Neural cell (in vitro differentiated cells): ENCODE measurements at regions not wholly inside any gene's neighbourhood (a gene's known extent, or its start where the extent isn't known, plus 50 kb on each side); places are given as distances from the start of the nearest gene placed in this dataset.

Experiments
- H2AFZ ChIP-seq: fragments of 200-600, 300-800 bp; sonication (generic), shearing (Covaris generic); 2 replicates; pipeline ENCODE4 v1.6.0; 2014; ENCODE audit warnings: low read depth, mild to moderate bottlenecking, antibody characterized with exemption, low read length, moderate library complexity
- H3F3A ChIP-seq: fragments of 200-600 bp; shearing (Covaris generic); 2 replicates; pipeline ENCODE4 v1.6.1; 2016; ENCODE audit warnings: mild to moderate bottlenecking, moderate library complexity, mixed read lengths, antibody characterized with exemption, low read length; ENCODE audit not compliant: insufficient read depth, poor library complexity, severe bottlenecking
- H3K27ac ChIP-seq: fragments of 200-600, 300-800 bp; sonication (generic), shearing (Covaris generic); 2 replicates; pipeline ENCODE4 v1.5.1; 2014; ENCODE audit warnings: mild to moderate bottlenecking, low read length, moderate library complexity
- H3K27me3 ChIP-seq: fragments of 300-800, 200-600 bp; sonication (generic), shearing (Covaris generic); 2 replicates; pipeline ENCODE4 v1.6.0; 2014; ENCODE audit warnings: mild to moderate bottlenecking, low read depth, low read length, moderate library complexity; ENCODE audit not compliant: insufficient read depth
- H3K36me3 ChIP-seq: fragments of 300-800, 200-600 bp; sonication (generic), shearing (Covaris generic); 2 replicates; pipeline ENCODE4 v1.5.1; 2014; ENCODE audit warnings: mild to moderate bottlenecking, antibody characterized with exemption, low read length, moderate library complexity; ENCODE audit not compliant: insufficient read depth
- H3K4me2 ChIP-seq: fragments of 300-800, 200-600 bp; sonication (generic), shearing (Covaris generic); 2 replicates; pipeline ENCODE4 v1.6.0; 2014; ENCODE audit warnings: mild to moderate bottlenecking, low read length
- H3K4me3 ChIP-seq: fragments of 300-800, 200-600 bp; sonication (generic), shearing (Covaris generic); 2 replicates; pipeline ENCODE4 v1.5.1; 2014; ENCODE audit warnings: mild to moderate bottlenecking, low read length, moderate library complexity
- H3K79me2 ChIP-seq: fragments of 200-600 bp; shearing (Covaris generic); replicated peaks from 2 replicates; pipeline ENCODE4 v1.6.0; 2014; ENCODE audit warnings: mild to moderate bottlenecking, low read length, moderate library complexity; ENCODE audit not compliant: insufficient read depth
- H3K9ac ChIP-seq: fragments of 300-800, 200-600 bp; sonication (generic), shearing (Covaris generic); 2 replicates; pipeline ENCODE4 v1.6.1; 2016; ENCODE audit warnings: mild to moderate bottlenecking, low read length, mixed read lengths
- H3K9me2 ChIP-seq: fragments of 200-600 bp; shearing (Covaris generic); 2 replicates; pipeline ENCODE4 v1.6.1; 2016; ENCODE audit warnings: mild to moderate bottlenecking, low read length, mixed read lengths; ENCODE audit not compliant: insufficient read depth
- H3K9me3 ChIP-seq: fragments of 200-600, 300-800 bp; sonication (generic), shearing (Covaris generic); 2 replicates; pipeline ENCODE4 v1.6.1; 2016; ENCODE audit warnings: mild to moderate bottlenecking, mixed run types, low read length, moderate library complexity, mixed read lengths
- H4K20me1 ChIP-seq: fragments of 200-600 bp; shearing (Covaris generic); 2 replicates; pipeline ENCODE4 v1.6.1; 2016; ENCODE audit warnings: mild to moderate bottlenecking, mixed run types; ENCODE audit not compliant: insufficient read depth
- EP300 ChIP-seq: fragments of 450-650 bp; conservative IDR thresholded peaks from 2 replicates; pipeline ENCODE4 v1.6.1; 2014; ENCODE audit warnings: antibody characterized with exemption, mild to moderate bottlenecking, moderate library complexity; ENCODE audit not compliant: poor library complexity, severe bottlenecking
- EZH2 ChIP-seq: fragments of 200-600, 300-800 bp; shearing (Covaris generic), sonication (generic); IDR thresholded peaks from 2 replicates; pipeline ENCODE4 v1.6.1; 2014; ENCODE audit warnings: antibody characterized with exemption, low read length, borderline replicate concordance, mild to moderate bottlenecking; ENCODE audit not compliant: insufficient read depth, poor library complexity, severe bottlenecking
- MXI1 ChIP-seq: fragments of 450-650 bp; conservative IDR thresholded peaks from 2 replicates; pipeline ENCODE4 v1.6.1; 2014; ENCODE audit warnings: antibody characterized with exemption, mild to moderate bottlenecking; ENCODE audit not compliant: poor library complexity, severe bottlenecking
- POLR2AphosphoS5 ChIP-seq: IDR thresholded peaks from 2 replicates; pipeline ENCODE4 v1.6.1; 2012
- RAD21 ChIP-seq: fragments of 450-650 bp; conservative IDR thresholded peaks from 2 replicates; pipeline ENCODE4 v1.6.1; 2014; ENCODE audit warnings: antibody characterized with exemption, mild to moderate bottlenecking, moderate library complexity
- SMC3 ChIP-seq: fragments of 450-650 bp; conservative IDR thresholded peaks from 2 replicates; pipeline ENCODE4 v1.6.1; 2014; ENCODE audit warnings: antibody characterized with exemption, mild to moderate bottlenecking, moderate library complexity; ENCODE audit not compliant: poor library complexity
- TAF1 ChIP-seq: IDR thresholded peaks from 2 replicates; pipeline ENCODE4 v1.6.1; 2012; ENCODE audit warnings: low read depth
- TF ChIP-seq, protein P1 (sequence below): IDR thresholded peaks from 2 replicates; pipeline ENCODE4 v1.6.1; 2012; ENCODE audit warnings: borderline replicate concordance
- TF ChIP-seq, protein P2 (sequence below): fragments of 450-650 bp; IDR thresholded peaks from 2 replicates; pipeline ENCODE4 v1.5.1; 2014; ENCODE audit warnings: antibody characterized with exemption, mild to moderate bottlenecking, moderate library complexity; ENCODE audit not compliant: poor library complexity, severe bottlenecking

DNA sequence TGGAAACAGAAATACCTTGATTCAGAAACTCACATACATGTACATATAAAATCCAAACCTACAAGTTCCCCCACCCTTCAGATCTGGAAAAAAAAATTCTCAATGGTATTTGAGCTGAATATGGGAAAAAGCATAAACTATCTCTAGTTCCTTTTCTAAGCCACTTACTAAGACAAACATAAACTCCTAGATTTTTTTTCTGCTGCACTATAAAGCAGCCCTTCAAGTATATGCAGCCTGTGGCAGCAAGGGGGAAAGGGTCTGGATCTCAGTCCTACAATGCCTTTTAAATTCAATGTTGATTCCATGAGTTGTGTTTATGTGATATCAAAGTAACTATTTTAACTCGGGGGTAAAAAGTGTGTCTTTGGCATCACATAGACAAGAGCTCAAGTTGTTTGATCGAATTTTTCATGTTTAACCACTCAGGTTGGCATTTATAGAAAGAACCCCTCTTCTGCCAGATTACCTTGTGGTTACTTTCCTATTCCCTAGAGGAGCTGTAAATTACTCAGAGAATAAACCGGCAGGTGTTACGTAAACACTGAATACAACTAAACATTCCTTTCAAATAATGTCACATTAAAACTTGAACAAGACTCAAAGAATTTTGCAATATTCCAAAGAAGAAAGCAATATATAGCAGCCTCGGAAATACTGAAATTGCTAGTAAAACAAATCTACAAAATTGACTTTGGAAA, 91.8 kb upstream of the FER start:
- no peaks in the 10 kb centered on the region for H3K79me2 ChIP-seq
- H3K36me3 ChIP-seq = no peaks in the 10 kb centered on the region
- no peaks in the 10 kb centered on the region for H3K9me3 ChIP-seq
- H3K4me2 ChIP-seq = no peak overlapping the region
- no peaks in the 10 kb centered on the region for H3K27me3 ChIP-seq
- no peaks in the 10 kb centered on the region for H3K9me2 ChIP-seq
- H3F3A ChIP-seq = no peaks in the 10 kb centered on the region
- TF ChIP-seq, protein P1, sequence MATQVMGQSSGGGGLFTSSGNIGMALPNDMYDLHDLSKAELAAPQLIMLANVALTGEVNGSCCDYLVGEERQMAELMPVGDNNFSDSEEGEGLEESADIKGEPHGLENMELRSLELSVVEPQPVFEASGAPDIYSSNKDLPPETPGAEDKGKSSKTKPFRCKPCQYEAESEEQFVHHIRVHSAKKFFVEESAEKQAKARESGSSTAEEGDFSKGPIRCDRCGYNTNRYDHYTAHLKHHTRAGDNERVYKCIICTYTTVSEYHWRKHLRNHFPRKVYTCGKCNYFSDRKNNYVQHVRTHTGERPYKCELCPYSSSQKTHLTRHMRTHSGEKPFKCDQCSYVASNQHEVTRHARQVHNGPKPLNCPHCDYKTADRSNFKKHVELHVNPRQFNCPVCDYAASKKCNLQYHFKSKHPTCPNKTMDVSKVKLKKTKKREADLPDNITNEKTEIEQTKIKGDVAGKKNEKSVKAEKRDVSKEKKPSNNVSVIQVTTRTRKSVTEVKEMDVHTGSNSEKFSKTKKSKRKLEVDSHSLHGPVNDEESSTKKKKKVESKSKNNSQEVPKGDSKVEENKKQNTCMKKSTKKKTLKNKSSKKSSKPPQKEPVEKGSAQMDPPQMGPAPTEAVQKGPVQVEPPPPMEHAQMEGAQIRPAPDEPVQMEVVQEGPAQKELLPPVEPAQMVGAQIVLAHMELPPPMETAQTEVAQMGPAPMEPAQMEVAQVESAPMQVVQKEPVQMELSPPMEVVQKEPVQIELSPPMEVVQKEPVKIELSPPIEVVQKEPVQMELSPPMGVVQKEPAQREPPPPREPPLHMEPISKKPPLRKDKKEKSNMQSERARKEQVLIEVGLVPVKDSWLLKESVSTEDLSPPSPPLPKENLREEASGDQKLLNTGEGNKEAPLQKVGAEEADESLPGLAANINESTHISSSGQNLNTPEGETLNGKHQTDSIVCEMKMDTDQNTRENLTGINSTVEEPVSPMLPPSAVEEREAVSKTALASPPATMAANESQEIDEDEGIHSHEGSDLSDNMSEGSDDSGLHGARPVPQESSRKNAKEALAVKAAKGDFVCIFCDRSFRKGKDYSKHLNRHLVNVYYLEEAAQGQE = no peak
- TF ChIP-seq EZH2 = no peak
- TF ChIP-seq POLR2AphosphoS5 = no peak
- no peak for TF ChIP-seq EP300
- TF ChIP-seq, protein P2, sequence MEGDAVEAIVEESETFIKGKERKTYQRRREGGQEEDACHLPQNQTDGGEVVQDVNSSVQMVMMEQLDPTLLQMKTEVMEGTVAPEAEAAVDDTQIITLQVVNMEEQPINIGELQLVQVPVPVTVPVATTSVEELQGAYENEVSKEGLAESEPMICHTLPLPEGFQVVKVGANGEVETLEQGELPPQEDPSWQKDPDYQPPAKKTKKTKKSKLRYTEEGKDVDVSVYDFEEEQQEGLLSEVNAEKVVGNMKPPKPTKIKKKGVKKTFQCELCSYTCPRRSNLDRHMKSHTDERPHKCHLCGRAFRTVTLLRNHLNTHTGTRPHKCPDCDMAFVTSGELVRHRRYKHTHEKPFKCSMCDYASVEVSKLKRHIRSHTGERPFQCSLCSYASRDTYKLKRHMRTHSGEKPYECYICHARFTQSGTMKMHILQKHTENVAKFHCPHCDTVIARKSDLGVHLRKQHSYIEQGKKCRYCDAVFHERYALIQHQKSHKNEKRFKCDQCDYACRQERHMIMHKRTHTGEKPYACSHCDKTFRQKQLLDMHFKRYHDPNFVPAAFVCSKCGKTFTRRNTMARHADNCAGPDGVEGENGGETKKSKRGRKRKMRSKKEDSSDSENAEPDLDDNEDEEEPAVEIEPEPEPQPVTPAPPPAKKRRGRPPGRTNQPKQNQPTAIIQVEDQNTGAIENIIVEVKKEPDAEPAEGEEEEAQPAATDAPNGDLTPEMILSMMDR = no peak
- TF ChIP-seq TAF1 = no peak
- no peak for TF ChIP-seq SMC3
- no peak for TF ChIP-seq MXI1
- TF ChIP-seq RAD21 = no peak
- no peaks in the 10 kb centered on the region for H4K20me1 ChIP-seq
- H3K27ac ChIP-seq = no peak overlapping the region
- H2AFZ ChIP-seq = no peak overlapping the region
- no peak overlapping the region for H3K4me3 ChIP-seq
- no peak overlapping the region for H3K9ac ChIP-seq

DNA sequence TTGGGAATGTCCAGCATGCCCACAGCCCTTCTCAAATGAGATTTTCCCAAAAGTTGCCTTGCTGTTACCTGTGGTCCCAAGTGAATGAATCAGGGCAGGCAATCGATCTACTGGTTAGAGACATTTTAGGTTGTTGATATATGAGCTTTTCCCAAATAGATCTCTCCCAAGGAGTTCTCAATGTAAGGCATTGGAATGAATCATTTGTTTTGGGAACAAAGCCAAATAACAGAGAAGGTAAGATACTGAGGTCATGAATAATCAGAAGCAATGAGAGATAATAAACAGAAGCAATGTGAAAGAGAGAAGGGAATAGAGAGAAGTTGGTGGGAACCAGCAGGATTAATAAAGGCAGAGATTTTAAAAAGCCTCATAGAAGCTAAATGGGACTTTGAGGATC, 93.6 kb upstream of the FER start:
- H3F3A ChIP-seq = no peaks in the 10 kb centered on the region
- H4K20me1 ChIP-seq = no peaks in the 10 kb centered on the region
- H3K79me2 ChIP-seq = no peaks in the 10 kb centered on the region
- no peak overlapping the region for H2AFZ ChIP-seq
- H3K27me3 ChIP-seq = no peaks in the 10 kb centered on the region
- no peak overlapping the region for H3K4me3 ChIP-seq
- TF ChIP-seq RAD21 (no peak), POLR2AphosphoS5 (no peak), EZH2 (no peak)
- TF ChIP-seq, protein P2 = no peak
- H3K9me2 ChIP-seq = no peaks in the 10 kb centered on the region
- H3K9me3 ChIP-seq = no peaks in the 10 kb centered on the region
- H3K9ac ChIP-seq = no peak overlapping the region
- H3K36me3 ChIP-seq = no peaks in the 10 kb centered on the region
- no peak overlapping the region for H3K4me2 ChIP-seq
- H3K27ac ChIP-seq = no peak overlapping the region
